ENCODE measurements at regions not wholly inside any gene's neighbourhood (a gene's known extent, or its start where the extent isn't known, plus 50 kb on each side); places are given as distances from the start of the nearest gene placed in this dataset.

- Histone ChIP-seq H3K9me2 (ENCODE audit: insufficient read depth, low read length) (no peaks in the 10 kb centered on the region), H3F3A (ENCODE audit: insufficient read depth, low read length, poor library complexity, severe bottlenecking) (no peaks in the 10 kb centered on the region)
- TF ChIP-seq RAD21 (conservative IDR thresholded peaks at IDR 0.05) (no peak), TAF1 (IDR thresholded peaks at IDR 0.05; ENCODE audit: low read depth) (no peak), EZH2 (IDR thresholded peaks at IDR 0.05; ENCODE audit: borderline replicate concordance, insufficient read depth, low read length, poor library complexity, severe bottlenecking) (no peak), MXI1 (conservative IDR thresholded peaks at IDR 0.05; ENCODE audit: poor library complexity, severe bottlenecking) (no peak), POLR2AphosphoS5 (IDR thresholded peaks at IDR 0.05) (no peak), SMC3 (conservative IDR thresholded peaks at IDR 0.05; ENCODE audit: poor library complexity) (no peak), REST (IDR thresholded peaks at IDR 0.05; ENCODE audit: borderline replicate concordance) (no peak), CTCF (IDR thresholded peaks at IDR 0.05; ENCODE audit: poor library complexity, severe bottlenecking) (no peak), EP300 (conservative IDR thresholded peaks at IDR 0.05; ENCODE audit: poor library complexity, severe bottlenecking) (no peak)
Measured at GRCh38 chr6:91057689-91058088, 470.8 kb upstream of the MAP3K7 start.

GRCh38 chr6:91055959-91056358 is 469.1 kb upstream of the MAP3K7 start:
- no peaks in the 10 kb centered on the region for H4K20me1 ChIP-seq (ENCODE audit: insufficient read depth)
- no peak overlapping the region for H3K27ac ChIP-seq (ENCODE audit: low read length)
- no peaks in the 10 kb centered on the region for H3K9me2 ChIP-seq (ENCODE audit: insufficient read depth, low read length)
- no peaks in the 10 kb centered on the region for H3K36me3 ChIP-seq (ENCODE audit: insufficient read depth, low read length)
- no peak overlapping the region for H3K4me3 ChIP-seq (ENCODE audit: low read length)
- H3F3A ChIP-seq (ENCODE audit: insufficient read depth, low read length, poor library complexity, severe bottlenecking) = no peaks in the 10 kb centered on the region
- H3K27me3 ChIP-seq (ENCODE audit: insufficient read depth, low read depth, low read length) = no peaks in the 10 kb centered on the region
- no peaks in the 10 kb centered on the region for H3K79me2 ChIP-seq (replicated peaks; ENCODE audit: insufficient read depth, low read length)
- no peaks in the 10 kb centered on the region for H3K9me3 ChIP-seq (ENCODE audit: low read length)
- TF ChIP-seq TAF1 (IDR thresholded peaks at IDR 0.05; ENCODE audit: low read depth) (no peak), POLR2AphosphoS5 (IDR thresholded peaks at IDR 0.05) (no peak), REST (IDR thresholded peaks at IDR 0.05; ENCODE audit: borderline replicate concordance) (no peak), MXI1 (conservative IDR thresholded peaks at IDR 0.05; ENCODE audit: poor library complexity, severe bottlenecking) (no peak), EP300 (conservative IDR thresholded peaks at IDR 0.05; ENCODE audit: poor library complexity, severe bottlenecking) (no peak), CTCF (IDR thresholded peaks at IDR 0.05; ENCODE audit: poor library complexity, severe bottlenecking) (no peak), EZH2 (IDR thresholded peaks at IDR 0.05; ENCODE audit: borderline replicate concordance, insufficient read depth, low read length, poor library complexity, severe bottlenecking) (no peak), RAD21 (conservative IDR thresholded peaks at IDR 0.05) (no peak), SMC3 (conservative IDR thresholded peaks at IDR 0.05; ENCODE audit: poor library complexity) (no peak)
- H2AFZ ChIP-seq (ENCODE audit: low read depth, low read length) = no peak overlapping the region
- H3K9ac ChIP-seq (ENCODE audit: low read length) = no peak overlapping the region
- no peak overlapping the region for H3K4me2 ChIP-seq (ENCODE audit: low read length)

More at GRCh38 chr6:91057689-91058088, 470.8 kb upstream of the MAP3K7 start:
- Histone ChIP-seq H3K79me2 (replicated peaks; ENCODE audit: insufficient read depth, low read length) (no peaks in the 10 kb centered on the region), H4K20me1 (ENCODE audit: insufficient read depth) (no peaks in the 10 kb centered on the region), H2AFZ (ENCODE audit: low read depth, low read length) (no peak overlapping the region), H3K27me3 (ENCODE audit: insufficient read depth, low read depth, low read length) (no peaks in the 10 kb centered on the region), H3K36me3 (ENCODE audit: insufficient read depth, low read length) (no peaks in the 10 kb centered on the region), H3K4me2 (ENCODE audit: low read length) (no peak overlapping the region), H3K9ac (ENCODE audit: low read length) (no peak overlapping the region), H3K9me3 (ENCODE audit: low read length) (no peaks in the 10 kb centered on the region), H3K4me3 (ENCODE audit: low read length) (no peak overlapping the region), H3K27ac (ENCODE audit: low read length) (no peak overlapping the region)
